Gastrocnemius medialis (tissue), 4 donors: ENCODE measurements at regions not wholly inside any gene's neighbourhood (a gene's known extent, or its start where the extent isn't known, plus 50 kb on each side); places are given as distances from the start of the nearest gene placed in this dataset.
A peak's percentile ranks its signal among the peaks of the same experiment; 100 is the strongest.

Experiments used
- ATAC-seq, 2 donors: fragments of 150-250 bp; one replicate each; pipeline ENCODE4 v1.9.1; 2016
- DNase-seq, 2 donors: peaks; one replicate each; pipeline ENCODE4 v3.0.0-alpha.2; 2019
- H3K27ac ChIP-seq, 4 donors: fragments of 200-600 bp; sonication (generic); 1 replicate in 1 of 4; 2 replicates in 3 of 4; pipeline ENCODE4 v1.5.1; 2016 to 2018; ENCODE audit warnings: mild to moderate bottlenecking in 2 of 4, moderate library complexity in 1 of 4
- H3K27me3 ChIP-seq, 3 donors: fragments of 200-600 bp; sonication (generic) in 2 of 3; 1 replicate in 1 of 3; 2 replicates in 2 of 3; pipeline versions ENCODE4 v1.5.1 to v1.6.0; 2016 to 2019; ENCODE audit warnings: mild to moderate bottlenecking in 1 of 3, moderate library complexity in 1 of 3
- H3K36me3 ChIP-seq, 2 donors: fragments of 200-600 bp; sonication (generic) in 1 of 2; one replicate each; pipeline ENCODE4 v1.5.1; 2017 to 2018
- H3K4me1 ChIP-seq, 2 donors: fragments of 200-600 bp; sonication (generic) in 1 of 2; one replicate each; pipeline ENCODE4 v1.5.1; 2016 to 2017; ENCODE audit warnings: mild to moderate bottlenecking in 2 of 2
- H3K4me3 ChIP-seq, 4 donors: fragments of 200-600 bp; sonication (generic) in 3 of 4; 1 replicate in 1 of 4; 2 replicates in 3 of 4; pipeline ENCODE4 v1.5.1; 2016 to 2019; ENCODE audit warnings: mild to moderate bottlenecking in 2 of 4
- H3K9me3 ChIP-seq, 3 donors: fragments of 200-600 bp; sonication (generic) in 2 of 3; 1 replicate in 1 of 3; 2 replicates in 2 of 3; pipeline ENCODE4 v1.5.1; 2016 to 2019
- POLR2A ChIP-seq, 2 donors: fragments of 450-650 bp; IDR thresholded peaks; one replicate each; pipeline ENCODE4 v1.6.1; 2017; ENCODE audit warnings: antibody characterized with exemption in 2 of 2, mild to moderate bottlenecking in 2 of 2, moderate library complexity in 2 of 2
- in situ Hi-C, 4 donors: fragments of 200-750 bp; cut with MboI; loops; one replicate each; pipeline versions ENCODE4 v1.15.0 to v1.8.0; 2017; ENCODE audit warnings: low sequenced_read_pairs in 4 of 4
- intact Hi-C: fragments of 100-400 bp; cut with DNase I; formaldehyde crosslinking; loops from one replicate; pipeline ENCODE4 v1.15.1; 2023; ENCODE audit warnings: low total_unique reads
- TF ChIP-seq, protein P1 (sequence below), 5 experiments: fragments of 450-650 bp in 3 of 5; fragments of 200-600 bp in 2 of 5; sonication (generic) in 2 of 5; IDR thresholded peaks in 4 of 5; conservative IDR thresholded peaks in 1 of 5; 1 replicate in 4 of 5; 2 replicates in 1 of 5; pipeline ENCODE4 v1.5.1; 2016 to 2019; ENCODE audit warnings: antibody characterized with exemption in 5 of 5, mild to moderate bottlenecking in 3 of 5, moderate library complexity in 3 of 5

DNA sequence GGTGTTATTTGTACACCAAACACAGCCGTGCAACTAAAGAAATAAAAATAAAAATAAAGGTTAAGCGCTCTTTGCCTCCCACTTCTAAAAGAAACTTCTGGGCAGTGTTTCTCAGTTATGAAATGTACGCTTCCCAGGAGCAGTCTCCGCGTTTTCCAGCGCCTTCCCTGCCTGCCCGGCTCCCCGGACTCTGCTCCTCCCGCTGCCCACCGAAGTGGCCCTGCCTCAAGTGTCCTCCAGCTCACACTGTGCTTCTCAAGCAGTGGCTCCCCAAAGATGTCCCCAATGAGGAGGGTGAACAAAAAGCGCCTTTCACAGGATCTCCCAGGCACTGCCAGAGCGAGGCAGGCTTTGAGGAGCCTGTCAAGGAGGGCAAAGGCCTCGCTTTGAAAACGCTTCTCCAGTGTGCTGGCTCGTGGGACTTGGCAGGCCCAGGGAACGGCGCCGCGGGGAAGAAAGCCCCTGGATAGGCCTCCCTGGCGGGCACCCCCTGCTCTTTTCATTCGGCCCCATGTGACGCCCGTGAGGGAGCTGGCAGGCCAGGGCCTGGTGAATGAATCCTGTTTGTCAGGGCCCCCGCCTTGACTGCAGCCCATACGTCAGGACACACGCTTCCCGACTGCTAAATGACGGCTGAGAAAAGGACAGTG lies 187.1 kb downstream of the FOXO1 start:
- H3K9me3 ChIP-seq = no peaks in the 10 kb centered on the region
- intact Hi-C loops (loop anchor here (10.0 kb wide), 1 partner anchor 1025 kb away; no protein-coding TSS in a partner anchor), in situ Hi-C loops (no loop called here)
- H3K4me3 ChIP-seq = no peak overlapping the region
- TF ChIP-seq POLR2A (IDR thresholded peaks at IDR 0.05) = no peak
- TF ChIP-seq, protein P1, sequence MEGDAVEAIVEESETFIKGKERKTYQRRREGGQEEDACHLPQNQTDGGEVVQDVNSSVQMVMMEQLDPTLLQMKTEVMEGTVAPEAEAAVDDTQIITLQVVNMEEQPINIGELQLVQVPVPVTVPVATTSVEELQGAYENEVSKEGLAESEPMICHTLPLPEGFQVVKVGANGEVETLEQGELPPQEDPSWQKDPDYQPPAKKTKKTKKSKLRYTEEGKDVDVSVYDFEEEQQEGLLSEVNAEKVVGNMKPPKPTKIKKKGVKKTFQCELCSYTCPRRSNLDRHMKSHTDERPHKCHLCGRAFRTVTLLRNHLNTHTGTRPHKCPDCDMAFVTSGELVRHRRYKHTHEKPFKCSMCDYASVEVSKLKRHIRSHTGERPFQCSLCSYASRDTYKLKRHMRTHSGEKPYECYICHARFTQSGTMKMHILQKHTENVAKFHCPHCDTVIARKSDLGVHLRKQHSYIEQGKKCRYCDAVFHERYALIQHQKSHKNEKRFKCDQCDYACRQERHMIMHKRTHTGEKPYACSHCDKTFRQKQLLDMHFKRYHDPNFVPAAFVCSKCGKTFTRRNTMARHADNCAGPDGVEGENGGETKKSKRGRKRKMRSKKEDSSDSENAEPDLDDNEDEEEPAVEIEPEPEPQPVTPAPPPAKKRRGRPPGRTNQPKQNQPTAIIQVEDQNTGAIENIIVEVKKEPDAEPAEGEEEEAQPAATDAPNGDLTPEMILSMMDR (IDR thresholded peaks at IDR 0.05 in 4 of 5, conservative IDR thresholded peaks at IDR 0.05 in 1 of 5) = no peak
- DNase-seq (no peak), ATAC-seq (no peak)
- peak overlapping the region in 1 of 4 donors; percentile 66 for H3K27ac ChIP-seq
- no peaks in the 10 kb centered on the region for H3K27me3 ChIP-seq
- no peaks in the 10 kb centered on the region for H3K36me3 ChIP-seq
- H3K4me1 ChIP-seq = peaks cover 4 to 21% of the 10 kb centered on the region in 2 donors

GRCh38 chr13:40480012-40480914 lies 186.2 kb downstream of the FOXO1 start:
- intact Hi-C loops (no loop called here), in situ Hi-C loops (no loop called here)
- Histone ChIP-seq H3K9me3 (no peaks in the 10 kb centered on the region), H3K27me3 (no peaks in the 10 kb centered on the region), H3K36me3 (no peaks in the 10 kb centered on the region), H3K4me3 (no peak overlapping the region), H3K27ac (no peak overlapping the region), H3K4me1 (peaks cover 7 to 21% of the 10 kb centered on the region in 2 donors)
- TF ChIP-seq, protein P1 (IDR thresholded peaks at IDR 0.05 in 4 of 5, conservative IDR thresholded peaks at IDR 0.05 in 1 of 5) = no peak
- no peak for TF ChIP-seq POLR2A (IDR thresholded peaks at IDR 0.05)
- ATAC-seq = no peak
- DNase-seq = no peak

GRCh38 chr13:40480915-40481516 lies 185.4 kb downstream of the FOXO1 start:
- H3K27ac ChIP-seq = no peak overlapping the region
- intact Hi-C loops (no loop called here), in situ Hi-C loops (no loop called here)
- TF ChIP-seq POLR2A (IDR thresholded peaks at IDR 0.05) = no peak
- TF ChIP-seq, protein P1 (IDR thresholded peaks at IDR 0.05 in 4 of 5, conservative IDR thresholded peaks at IDR 0.05 in 1 of 5) = no peak
- no peaks in the 10 kb centered on the region for H3K27me3 ChIP-seq
- no peak overlapping the region for H3K4me3 ChIP-seq
- peaks cover 7 to 21% of the 10 kb centered on the region in 2 donors for H3K4me1 ChIP-seq
- H3K36me3 ChIP-seq = no peaks in the 10 kb centered on the region
- DNase-seq (no peak), ATAC-seq (no peak)
- H3K9me3 ChIP-seq = no peaks in the 10 kb centered on the region

DNA sequence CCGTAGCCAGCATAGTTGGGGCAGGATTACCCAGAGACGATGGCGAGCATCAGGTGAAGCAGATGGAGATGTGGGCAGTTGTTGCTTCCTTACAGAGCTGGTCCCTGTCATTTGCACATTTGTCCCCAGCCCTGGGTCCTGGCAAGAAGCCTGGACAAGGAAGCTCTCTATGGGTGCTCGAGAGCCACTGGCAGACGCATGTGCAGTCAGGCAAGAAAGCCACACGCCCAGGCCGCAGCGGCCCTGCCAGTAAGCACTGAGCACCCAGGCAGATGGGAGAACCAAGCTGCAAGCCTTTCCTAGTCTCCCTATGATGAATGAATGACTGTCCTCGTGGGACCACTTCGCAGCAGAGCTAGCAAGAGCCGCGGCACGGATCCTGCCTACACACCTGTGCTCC lies 182.8 kb downstream of the FOXO1 start:
- Histone ChIP-seq H3K27me3 (no peaks in the 10 kb centered on the region), H3K36me3 (no peaks in the 10 kb centered on the region), H3K9me3 (no peaks in the 10 kb centered on the region), H3K27ac (no peak overlapping the region), H3K4me3 (no peak overlapping the region), H3K4me1 (peaks cover 3 to 7% of the 10 kb centered on the region in 2 donors)
- ATAC-seq (no peak), DNase-seq (no peak)
- in situ Hi-C loops (no loop called here), intact Hi-C loops (no loop called here)
- TF ChIP-seq, protein P1 (IDR thresholded peaks at IDR 0.05 in 4 of 5, conservative IDR thresholded peaks at IDR 0.05 in 1 of 5) = no peak
- no peak for TF ChIP-seq POLR2A (IDR thresholded peaks at IDR 0.05)
